ENCODE measurements at regions not wholly inside any gene's neighbourhood (a gene's known extent, or its start where the extent isn't known, plus 50 kb on each side); places are given as distances from the start of the nearest gene placed in this dataset.
A peak's percentile ranks its signal among the peaks of the same experiment; 100 is the strongest.
"Not testable (repeated sequence)": the region's sequence is repeated elsewhere in the genome, so short reads cannot be mapped to it uniquely, and the experiment has no call there.

DNA sequence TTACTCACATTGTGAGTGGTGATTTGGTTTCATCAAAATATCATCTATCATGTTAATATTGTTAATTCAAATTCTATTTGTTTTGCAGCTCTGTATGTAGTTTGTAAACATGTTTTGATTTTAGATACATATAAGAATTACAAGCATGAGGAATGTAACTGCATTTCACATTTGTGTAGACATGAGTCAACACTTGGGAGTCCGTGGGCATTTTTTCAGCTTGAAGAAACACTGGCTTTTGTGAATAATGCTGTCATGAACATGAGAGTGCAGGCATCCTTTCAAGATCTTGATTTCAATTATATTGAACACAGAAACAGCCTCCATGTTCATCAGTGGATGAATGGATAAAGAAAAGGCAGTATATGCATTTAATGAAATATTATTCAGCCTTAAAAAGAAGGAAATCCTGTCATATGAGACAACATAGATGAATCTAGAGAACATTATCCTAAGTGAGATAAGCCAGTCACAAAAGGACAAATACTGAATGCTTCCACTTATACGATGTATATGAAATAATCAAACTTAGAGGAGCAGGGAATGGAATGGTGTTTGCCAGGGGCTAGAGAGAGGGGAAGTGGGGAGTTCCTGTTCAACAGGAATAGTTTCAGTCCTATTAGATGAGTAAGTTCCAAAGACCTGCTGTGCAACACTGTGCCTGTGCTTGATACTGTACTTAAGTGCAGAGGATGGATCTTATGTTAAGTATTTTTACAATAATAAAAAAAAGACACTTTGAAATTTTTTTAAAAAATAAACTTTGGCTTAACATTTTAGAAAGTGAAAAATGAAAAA is 194.9 kb downstream of the LRATD1 start:
- no peak for DNase-seq (ENCODE audit: low read depth, low spot score)

DNA sequence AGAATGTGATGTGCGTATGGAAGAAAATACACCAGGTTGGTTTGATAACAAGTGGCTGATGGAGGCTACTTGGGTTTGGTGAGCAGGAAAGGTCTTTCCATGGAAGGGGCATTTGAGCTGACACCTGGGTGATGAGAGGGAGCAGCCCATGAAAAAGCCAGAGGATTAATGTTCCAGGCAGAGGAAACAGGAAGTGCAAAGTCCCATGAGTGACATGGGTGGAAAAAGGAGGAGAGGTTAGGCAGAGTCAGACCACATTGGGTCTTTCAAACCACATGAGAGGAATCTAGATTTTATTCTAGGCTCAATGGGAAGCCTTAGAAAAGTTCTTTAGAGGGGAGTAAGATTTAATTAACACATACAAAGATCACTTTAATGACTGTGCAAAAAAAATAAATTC is 195.7 kb downstream of the LRATD1 start:
- DNase-seq (ENCODE audit: low read depth, low spot score): no peak

DNA sequence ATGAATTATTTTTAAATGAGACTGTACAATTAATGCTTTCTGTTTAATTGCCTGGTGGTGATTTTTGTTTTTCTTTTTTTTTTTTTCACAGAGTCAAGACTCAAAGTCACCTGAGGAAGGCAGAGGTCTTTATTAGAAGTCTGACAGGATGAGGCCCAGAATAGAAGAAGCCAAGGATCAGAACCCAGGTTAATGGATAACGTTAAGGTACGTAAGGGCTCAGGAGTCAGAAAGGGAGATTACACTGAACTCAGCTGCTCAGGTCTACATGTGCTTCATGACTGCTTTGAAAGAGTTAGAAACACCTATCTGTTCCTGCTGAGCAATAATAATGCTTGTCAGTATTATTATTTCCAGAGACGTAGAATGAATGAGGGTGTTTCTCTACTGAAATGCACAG is 196.5 kb downstream of the LRATD1 start:
- no peak for DNase-seq (ENCODE audit: low read depth, low spot score)

DNA sequence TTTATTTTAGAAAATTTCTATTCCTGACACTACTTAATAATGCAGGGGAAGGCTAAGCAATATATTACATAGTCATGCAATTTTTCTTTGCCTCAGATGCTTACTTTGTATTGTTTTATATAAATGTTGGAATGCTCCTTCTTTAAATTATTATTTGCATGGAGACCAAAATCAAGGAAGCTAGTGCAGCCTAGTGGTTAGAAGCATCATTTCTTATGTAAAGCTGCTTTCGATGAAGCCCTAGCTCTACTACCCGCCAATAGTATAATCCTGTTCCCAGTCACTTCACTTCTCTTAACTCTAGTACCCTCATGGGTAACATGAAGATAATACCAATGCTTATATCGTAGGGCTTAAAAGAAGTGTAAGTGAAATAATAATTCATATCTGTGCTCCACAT is 198.9 kb downstream of the LRATD1 start:
- no peak for DNase-seq (ENCODE audit: low read depth, low spot score)

DNA sequence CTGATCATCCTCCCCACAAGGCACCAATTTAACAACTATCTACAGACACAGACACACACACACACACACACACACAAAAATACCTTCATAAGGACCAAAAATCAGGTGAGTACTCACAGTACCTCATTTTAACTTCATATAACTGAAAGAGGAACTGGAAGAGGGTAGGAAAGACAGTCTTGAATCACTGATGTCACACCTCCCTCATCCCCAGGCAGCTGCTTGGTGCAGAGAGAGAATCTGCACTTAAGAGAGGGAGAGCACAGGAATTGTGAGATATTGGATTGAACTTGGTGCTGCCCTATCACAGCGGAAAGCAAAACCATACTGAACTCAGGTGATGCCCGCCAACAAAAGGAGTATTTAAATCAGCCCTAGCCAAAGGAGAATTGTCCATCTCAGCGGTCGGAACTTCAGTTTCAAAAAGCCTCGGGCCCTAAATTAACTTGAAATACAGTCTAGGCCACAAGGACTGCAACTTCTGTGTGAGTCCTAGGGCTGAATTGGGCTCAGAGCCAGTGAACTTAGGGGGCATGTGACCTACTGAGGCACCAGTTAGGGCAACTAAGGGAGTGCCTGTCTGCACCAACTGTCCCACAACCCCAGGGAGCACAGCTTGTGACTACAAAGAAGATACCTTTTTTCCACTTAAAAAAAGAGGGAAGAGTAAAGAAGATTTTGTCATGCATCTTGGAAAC is 211.1 kb downstream of the LRATD1 start:
- DNase-seq (ENCODE audit: low read depth, low spot score): no peak

DNA sequence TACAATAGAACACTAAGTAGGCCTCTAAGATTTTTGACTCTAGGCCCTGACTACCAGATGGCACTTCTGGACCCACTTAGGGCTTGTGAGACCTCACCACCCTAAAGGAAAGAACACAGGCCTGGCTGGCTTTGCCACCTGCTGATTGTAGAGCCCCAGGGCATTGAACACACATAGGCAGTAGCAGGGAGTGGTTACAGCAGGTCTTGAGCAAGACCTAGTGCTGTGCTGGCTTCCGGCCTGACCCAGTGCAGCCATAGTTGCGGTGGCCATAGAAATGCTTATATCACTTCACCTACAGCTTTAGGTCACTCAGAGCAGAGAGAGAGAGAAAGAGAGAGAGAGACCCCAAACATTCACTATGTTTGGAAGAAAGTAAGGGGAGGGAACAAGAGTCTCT is 223.2 kb downstream of the LRATD1 start:
- no peak for DNase-seq (ENCODE audit: low read depth, low spot score)

DNA sequence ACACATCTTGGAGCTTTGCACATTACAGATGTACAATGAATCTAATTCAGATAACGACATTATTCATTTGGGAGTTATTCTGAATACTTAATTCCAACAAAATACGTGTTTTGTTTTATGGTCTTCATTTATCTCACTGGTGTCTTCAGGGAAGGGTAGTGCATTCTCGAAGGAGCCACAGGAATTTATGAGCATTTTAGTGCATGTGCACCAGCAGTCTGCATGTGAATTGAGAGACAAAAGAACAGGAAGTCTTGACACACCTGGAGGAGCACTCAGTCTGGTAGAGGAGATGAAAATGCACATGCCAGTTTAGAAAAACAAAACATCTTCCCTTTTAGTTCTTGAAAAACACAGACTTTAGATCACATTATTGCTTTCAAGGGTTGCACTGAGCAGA is 228.7 kb downstream of the LRATD1 start:
- DNase-seq (ENCODE audit: low read depth, low spot score): no peak

DNA sequence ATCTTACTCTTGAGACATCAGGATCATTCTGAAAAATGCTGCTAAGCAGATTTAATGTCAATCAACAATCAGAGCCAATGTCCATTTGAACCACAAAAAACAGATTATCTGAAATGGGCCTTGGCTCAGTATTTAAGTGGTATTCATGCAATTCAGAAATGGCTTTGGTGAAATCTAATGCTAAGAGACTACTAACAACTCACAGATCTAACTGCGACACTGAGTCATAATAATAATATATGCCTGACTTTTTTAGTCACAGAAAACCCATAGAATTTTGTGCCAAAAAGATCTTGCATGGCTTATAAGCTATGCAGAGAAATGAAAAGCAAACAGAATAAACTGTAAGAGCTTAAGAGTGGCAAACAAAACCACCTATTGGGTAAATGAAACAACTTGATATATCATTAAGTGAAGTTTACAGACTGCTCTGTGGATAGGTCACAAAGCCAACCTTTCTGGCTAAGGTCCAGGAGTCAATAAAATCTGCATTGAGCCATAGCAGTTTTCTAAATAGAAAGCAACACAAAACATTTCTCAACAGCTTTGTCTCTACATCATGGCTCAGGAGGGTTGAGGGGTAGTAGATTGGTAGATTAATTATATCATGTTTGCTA is 234.3 kb downstream of the LRATD1 start:
- DNase-seq (ENCODE audit: low read depth, low spot score): no peak

DNA sequence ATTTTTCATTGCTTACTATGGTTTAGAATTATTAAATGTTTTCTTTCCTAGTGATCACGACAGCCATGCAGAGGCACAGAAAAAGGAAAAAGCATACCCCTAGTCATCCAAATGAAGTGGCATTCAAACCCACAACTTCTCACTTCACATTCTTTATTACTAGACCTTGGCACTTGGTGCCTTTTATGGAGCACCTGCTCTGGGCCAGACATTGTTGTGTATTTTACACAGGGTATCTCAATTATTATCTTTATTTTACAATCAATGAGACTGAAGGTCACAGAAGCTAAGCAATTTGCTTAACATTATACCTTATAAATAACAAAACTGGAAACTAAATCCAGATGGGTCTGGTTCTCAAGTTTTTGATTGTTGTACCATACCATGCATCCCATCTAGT is 235.3 kb downstream of the LRATD1 start:
- no peak for DNase-seq (ENCODE audit: low read depth, low spot score)

DNA sequence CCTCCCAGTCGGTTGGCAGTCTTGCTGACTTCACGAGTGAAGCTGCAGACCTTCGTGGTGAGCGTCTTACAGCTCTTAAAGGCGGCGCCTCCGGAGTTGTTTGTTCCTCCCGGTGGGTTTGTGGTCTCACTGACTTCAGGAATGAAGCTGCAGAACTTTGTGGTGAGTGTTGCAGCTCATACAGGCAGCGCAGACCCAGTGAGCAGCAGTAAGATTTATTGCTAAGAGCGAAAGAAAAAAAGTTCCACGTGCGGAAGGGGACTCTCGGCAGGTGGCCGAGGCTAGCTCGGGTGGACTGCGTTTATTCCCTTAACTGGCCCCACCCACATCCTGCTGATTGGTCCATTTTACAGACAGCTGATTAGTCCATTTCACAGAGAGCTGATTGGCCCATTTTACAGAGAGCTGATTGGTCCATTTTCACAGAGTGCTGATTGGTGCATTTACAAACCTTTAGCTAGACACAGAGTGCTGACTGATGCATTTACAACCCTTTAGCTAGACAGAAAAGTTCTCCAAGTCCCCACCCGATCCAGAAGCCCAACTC is 240.3 kb downstream of the LRATD1 start:
- no peak for DNase-seq (ENCODE audit: low read depth, low spot score)

DNA sequence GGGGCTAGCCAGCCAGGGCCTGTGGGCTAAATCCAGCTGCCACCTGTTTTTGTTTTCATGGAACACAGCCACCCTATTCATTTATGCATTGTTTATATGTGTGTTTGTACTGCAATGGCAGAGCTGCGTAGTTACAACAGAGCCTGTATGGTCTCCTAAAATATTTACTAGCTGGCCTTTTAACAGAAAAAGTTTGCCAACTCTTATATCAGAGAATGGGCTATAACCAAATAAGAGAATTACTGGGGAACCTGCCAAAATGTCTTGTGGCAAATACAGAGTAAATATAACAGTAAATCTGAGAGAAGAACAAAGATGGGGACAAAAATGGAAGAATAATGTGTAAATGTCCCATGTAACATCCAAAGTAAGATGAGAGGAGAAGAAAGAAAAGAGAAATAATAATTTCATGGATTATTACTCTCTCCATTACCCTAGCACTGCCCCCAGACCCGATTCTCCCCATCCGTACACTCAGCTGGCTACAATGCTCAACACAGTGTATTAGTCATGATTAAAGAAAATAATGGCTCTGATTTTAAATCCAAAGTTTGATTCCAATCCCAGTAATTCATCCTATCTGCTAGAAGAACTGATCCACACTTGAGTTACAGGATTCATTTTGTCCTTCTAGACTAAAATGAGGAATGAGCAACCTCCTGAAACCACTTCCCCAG is 249.3 kb downstream of the LRATD1 start:
- no peak for DNase-seq (ENCODE audit: low read depth, low spot score)

DNA sequence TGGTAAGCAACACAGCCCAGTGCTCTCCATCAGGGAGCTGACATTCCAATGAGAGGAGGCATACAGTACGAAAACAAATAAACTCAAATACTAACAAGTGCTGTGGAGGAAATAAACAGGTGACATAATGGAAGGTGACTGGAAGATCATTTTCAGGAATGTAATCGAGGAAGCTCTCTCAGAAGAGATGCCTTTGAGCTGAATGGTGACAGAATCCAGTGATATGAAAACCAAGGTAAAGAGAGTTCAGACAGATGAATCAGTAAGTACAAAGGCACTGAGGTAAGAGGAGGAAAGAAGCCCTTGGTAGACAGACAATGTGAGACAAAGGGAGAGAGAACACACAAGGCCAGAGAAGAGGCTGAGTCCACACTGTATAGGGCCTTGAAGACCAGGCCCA is 252.1 kb downstream of the LRATD1 start:
- DNase-seq (ENCODE audit: low read depth, low spot score): no peak

DNA sequence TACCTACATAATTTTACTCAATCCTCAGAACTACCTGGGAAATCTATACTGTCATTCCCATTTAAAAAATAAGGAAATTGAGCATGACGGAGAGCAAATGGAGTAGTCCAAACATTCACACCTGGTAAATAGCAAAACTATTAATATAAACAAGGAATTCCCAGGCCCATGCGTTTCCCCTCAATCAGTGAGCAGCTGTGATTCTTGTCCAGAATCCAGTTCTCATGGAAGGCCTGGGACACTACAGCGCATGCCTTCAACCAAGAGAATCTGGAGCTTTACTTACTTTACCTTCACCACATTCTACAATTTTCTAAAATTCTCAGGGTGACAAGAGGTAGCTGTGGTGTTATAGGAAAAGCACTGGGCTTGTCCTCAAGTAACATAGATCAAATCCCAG is 259.0 kb downstream of the LRATD1 start:
- no peak for DNase-seq (ENCODE audit: low read depth, low spot score)

DNA sequence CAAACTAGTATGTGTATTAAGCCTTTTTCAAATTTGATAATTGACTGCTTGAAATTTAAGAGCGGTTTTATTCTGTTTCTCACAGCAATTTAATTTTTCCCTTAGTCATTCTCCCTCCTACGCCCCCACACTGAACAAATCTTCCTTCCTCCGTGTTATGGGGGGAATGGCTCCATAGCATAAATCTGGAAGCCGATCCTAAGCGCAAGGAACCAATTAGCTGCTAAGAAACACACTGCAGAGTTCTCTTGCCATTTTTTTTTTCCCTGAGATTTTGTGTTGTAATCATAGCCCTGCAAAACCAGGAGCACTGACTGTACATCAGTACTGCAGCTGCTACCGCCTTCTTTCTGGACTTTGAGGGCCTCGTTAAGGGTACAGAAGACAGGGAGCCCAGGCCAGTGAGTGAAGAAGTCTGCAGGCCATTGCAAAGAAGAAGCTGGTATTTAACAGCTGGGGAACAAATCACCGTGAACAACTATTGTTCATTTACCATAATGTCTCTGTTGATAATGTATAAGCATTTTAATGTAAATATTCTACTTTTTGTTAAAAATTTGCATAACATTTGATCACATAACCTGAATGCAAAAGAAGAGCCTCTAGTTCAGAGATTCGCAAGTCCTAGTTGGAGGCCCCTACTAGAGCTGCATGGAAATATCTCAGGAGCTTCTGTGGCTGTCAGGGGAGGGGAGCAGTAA is 264.0 kb downstream of the LRATD1 start:
- DNase-seq (ENCODE audit: low read depth, low spot score): no peak

DNA sequence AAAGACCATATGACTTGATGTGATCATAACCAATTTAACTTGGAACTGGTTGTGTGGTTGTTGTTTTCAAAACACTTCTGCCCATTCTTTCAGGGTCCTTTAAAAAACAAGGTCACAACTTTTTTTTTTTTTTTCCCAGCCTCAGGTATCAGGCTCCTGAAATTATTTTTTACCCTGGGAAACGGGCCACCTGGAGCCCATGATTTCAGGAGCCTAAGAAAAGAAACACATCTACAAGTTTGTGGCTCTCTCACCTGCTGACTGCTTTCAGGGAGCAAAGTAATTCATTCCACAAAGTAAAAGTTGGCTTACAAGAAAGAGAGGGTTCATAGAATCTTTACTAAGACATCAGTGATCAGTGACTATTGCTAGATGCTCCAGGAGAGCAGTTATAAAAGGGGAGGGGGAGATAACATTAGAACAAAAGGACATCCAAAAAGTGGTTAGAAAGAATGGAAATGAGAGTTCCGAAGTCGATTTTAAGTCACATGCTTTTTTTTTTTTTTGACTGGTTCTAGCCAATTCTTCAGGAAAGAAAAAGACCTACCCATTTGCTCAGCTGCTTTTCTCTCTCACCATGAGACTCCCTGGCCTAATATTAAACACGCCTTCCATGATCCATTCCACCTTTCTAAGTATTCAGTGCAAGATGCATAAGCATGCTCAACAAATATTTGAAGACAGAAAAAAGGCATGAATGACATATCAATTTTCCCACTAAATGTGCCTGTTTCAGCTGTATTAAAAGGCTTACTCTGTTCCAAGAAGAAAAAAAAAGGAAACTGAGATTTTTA is 267.3 kb downstream of the LRATD1 start:
- no peak for DNase-seq (ENCODE audit: low read depth, low spot score)

DNA sequence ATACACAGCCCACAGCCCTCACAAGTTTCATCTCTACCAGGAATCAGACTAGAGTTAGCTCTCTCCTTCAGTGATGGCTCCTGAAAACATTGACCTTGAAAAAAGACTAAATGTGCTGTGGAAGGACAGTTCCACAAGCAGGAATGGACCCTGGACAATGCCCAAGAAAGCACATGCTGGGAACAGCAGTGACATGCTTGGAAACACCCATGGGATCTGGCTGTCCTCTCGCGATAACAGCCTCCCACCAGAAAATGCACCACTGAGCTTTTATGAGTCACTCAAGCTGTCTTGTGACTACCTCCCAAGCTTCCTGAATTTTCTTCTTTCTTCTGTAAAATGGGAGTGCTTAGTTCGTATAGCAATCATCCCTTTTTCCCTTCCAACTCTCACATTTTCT is 269.2 kb downstream of the LRATD1 start:
- DNase-seq (ENCODE audit: low read depth, low spot score): no peak

DNA sequence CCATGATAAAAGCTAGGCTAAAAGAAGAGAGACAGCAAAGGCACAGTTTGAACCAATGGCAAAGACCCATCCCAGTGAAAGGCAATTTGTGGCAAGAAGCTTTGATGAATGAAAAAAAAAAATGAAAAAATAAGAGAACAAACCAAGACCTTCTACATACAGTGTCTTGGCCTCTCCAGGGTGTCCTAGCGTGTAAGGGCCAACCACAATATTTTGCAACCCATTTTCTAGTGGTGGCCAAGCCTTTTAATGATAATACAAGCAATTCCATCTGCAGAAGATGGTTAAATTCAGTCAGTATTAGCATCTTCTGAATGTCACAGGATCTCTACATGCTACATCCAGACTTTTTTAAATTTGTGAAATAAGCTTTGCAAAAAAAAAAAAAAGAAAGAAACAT is 270.4 kb downstream of the LRATD1 start:
- no peak for DNase-seq (ENCODE audit: low read depth, low spot score)

DNA sequence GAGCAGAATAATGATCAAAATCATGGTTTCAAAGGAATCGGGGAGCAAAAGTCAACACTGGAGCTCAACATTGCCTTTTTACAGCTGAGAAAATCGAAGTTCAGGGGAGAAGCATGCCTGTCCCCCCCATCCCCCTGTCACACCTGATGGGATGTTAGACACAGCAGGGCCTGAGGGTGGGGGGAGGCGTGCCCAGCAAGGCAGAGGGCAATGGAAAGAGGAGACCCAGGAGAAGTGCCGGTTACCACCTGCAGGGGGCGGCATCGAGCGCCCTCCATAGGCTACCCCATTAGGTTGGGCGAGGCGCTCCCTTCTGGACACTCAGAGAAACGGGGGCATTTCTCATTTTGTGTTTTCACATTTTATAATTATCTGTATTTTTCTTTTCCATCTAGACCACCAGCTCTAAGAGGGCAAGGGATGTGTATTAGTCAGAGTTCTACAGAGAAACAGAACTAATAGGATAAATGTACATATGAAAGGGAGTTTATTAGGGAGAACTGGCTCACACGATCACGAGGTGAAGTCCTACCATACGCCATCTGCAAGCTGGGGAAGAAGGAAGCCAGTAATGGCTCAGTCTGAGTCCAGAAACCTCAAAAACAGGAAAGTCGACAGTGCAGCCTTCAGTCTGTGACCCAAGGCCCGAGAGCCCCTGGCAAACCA is 271.3 kb downstream of the LRATD1 start:
- DNase-seq (ENCODE audit: low read depth, low spot score): peak; percentile 91

DNA sequence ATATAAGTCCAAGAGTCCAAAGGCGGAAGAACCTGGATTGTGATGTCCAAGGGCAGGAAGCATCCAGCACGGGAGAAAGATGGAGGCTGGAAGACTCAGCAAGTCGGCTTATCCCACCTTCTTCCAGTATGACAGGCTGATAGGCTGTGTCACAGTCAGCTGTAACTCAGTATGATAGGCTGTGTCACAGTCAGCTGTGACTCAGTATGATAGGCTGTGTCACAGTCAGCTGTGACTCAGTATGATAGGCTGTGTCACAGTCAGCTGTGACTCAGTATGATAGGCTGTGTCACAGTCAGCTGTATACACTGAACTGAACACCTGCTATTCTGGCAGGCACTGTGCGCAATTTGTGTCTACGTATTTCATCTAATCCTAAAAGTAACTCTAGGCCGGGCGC is 271.9 kb downstream of the LRATD1 start:
- DNase-seq (ENCODE audit: low read depth, low spot score): not testable (repeated sequence)

DNA sequence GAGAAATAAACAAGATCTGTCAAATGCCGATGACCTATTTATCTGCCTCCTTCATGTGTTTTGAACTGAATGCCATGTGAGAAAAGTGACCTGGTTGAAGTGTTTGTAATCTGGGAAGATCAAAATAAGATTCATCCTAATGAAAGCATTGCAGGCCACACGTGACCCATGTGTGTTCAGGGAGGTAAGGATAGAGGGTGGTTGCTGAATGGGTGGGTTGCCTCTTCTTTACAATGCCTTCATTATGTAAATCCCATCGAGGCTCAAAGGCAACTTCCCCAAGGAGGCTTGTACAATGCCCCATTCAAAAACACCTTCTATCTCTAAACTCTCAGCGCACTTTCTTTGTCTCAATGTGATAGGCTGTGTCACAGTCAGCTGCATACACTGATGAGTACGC is 273.1 kb downstream of the LRATD1 start:
- DNase-seq (ENCODE audit: low read depth, low spot score): no peak

All from ELF-1 (cell line).